HepG2 (cell line): ENCODE measurements at regions not wholly inside any gene's neighbourhood (a gene's known extent, or its start where the extent isn't known, plus 50 kb on each side); places are given as distances from the start of the nearest gene placed in this dataset.

Experiments
- ATAC-seq: fragments of 200-7000 bp; cut with Tn5 transposase; 3 replicates; pipeline ENCODE4 v1.9.1; 2020; ENCODE audit warnings: mild to moderate bottlenecking, moderate library complexity
- BruUV-seq: library from RNA; stranded (reverse); fragments of 400-500 nt; replicated peaks from 2 replicates; lab custom pipeline; 2021; lab: Mats Ljungman, UMichigan
- CTCF ChIA-PET: fragments of 300-600 bp; formaldehyde crosslinking; extraction: SDS; loops from one replicate; lab custom pipeline; 2021; ENCODE audit warnings: low total read pairs, inconsistent platforms, low intra/inter-chr PET ratio; lab: Yijun Ruan, JAX
- POLR2A ChIA-PET: fragments of 350-600 bp; sonication (Branson Sonifier 250); formaldehyde crosslinking; loops from one replicate; lab custom pipeline; 2020; ENCODE audit warnings: antibody characterized with exemption, inconsistent platforms; lab: Yijun Ruan, JAX
- DNase-seq: peaks from one replicate; pipeline ENCODE4 v3.0.0-alpha.2; 2015; ENCODE audit warnings: low spot score
- FAIRE-seq: peaks from 3 replicates; lab custom pipeline; 2011; peaks lifted over from hg19 to GRCh38; lab: Jason Lieb, UNC
- H2AFZ ChIP-seq: one replicate; pipeline ENCODE4 v1.6.1; 2011; ENCODE audit warnings: low read length, inconsistent platforms
- H3K27ac ChIP-seq: fragments of 300-600 bp; 3 replicates; pipeline ENCODE4 v1.8.0; 2011; ENCODE audit warnings: mixed run types, mild to moderate bottlenecking, mixed read lengths, low read length, inconsistent platforms; ENCODE audit not compliant: insufficient read depth; ENCODE audit errors: extremely low read length
- H3K27me3 ChIP-seq, 2 experiments: fragments of 200-600 bp in 1 of 2; 2 replicates in 1 of 2; 3 replicates in 1 of 2; pipeline versions ENCODE4 v1.6.0 to v1.8.0; 2011; ENCODE audit warnings: low read length in 2 of 2, mild to moderate bottlenecking in 2 of 2, moderate library complexity in 2 of 2, inconsistent platforms in 1 of 2; ENCODE audit not compliant: insufficient read depth in 2 of 2, control insufficient read depth in 1 of 2
- H3K36me3 ChIP-seq, 2 experiments: fragments of 200-600 bp in 1 of 2; replicated peaks in 1 of 2; 2 replicates in 1 of 2; 3 replicates in 1 of 2; pipeline versions ENCODE4 v1.5.1 to v1.8.0; 2011; ENCODE audit warnings: low read length in 2 of 2, inconsistent platforms in 1 of 2; ENCODE audit not compliant: insufficient read depth in 2 of 2, control insufficient read depth in 1 of 2
- H3K4me1 ChIP-seq: 2 replicates; pipeline ENCODE4 v1.5.1; 2012; ENCODE audit warnings: low read length, inconsistent platforms; ENCODE audit not compliant: insufficient read depth
- H3K4me2 ChIP-seq: 2 replicates; pipeline ENCODE4 v1.6.0; 2011; ENCODE audit warnings: low read depth, low read length, inconsistent platforms
- H3K4me3 ChIP-seq, 3 experiments: fragments of 200-600 bp in 1 of 3; sonication (generic), shearing (Covaris generic) in 1 of 3; replicated peaks in 1 of 3; 2 replicates each; pipeline ENCODE4 v1.5.1; 2011 to 2016; ENCODE audit warnings: low read length in 3 of 3, inconsistent platforms in 2 of 3, low read depth in 2 of 3, mild to moderate bottlenecking in 2 of 3, control low read depth in 1 of 3, mixed read lengths in 1 of 3; ENCODE audit not compliant: insufficient read depth in 1 of 3
- H3K79me2 ChIP-seq: one replicate; pipeline ENCODE4 v1.6.1; 2011; ENCODE audit warnings: low read length, inconsistent platforms; ENCODE audit not compliant: insufficient read depth
- H3K9ac ChIP-seq: 2 replicates; pipeline ENCODE4 v1.6.0; 2011; ENCODE audit warnings: mild to moderate bottlenecking, low read depth, low read length, inconsistent platforms; ENCODE audit not compliant: insufficient read depth
- H3K9me3 ChIP-seq: 2 replicates; pipeline ENCODE4 v1.5.1; 2012; ENCODE audit warnings: mild to moderate bottlenecking, low read length
- H4K20me1 ChIP-seq: 2 replicates; pipeline ENCODE4 v1.6.0; 2011; ENCODE audit warnings: inconsistent platforms, mild to moderate bottlenecking, low read length, moderate library complexity; ENCODE audit not compliant: insufficient read depth
- DNMT3B ChIP-seq: conservative IDR thresholded peaks from 2 replicates; pipeline ENCODE4 v1.6.1; 2016; ENCODE audit warnings: missing biosample characterization, control low read depth
- DRAP1 ChIP-seq: IDR thresholded peaks from 2 replicates; pipeline ENCODE4 v1.6.1; 2016; ENCODE audit warnings: missing genetic modification reagents, missing compliant biosample characterization
- ERF ChIP-seq: IDR thresholded peaks from 2 replicates; pipeline ENCODE4 v1.6.1; 2018; ENCODE audit warnings: missing biosample characterization, missing genetic modification reagents
- ETV6 ChIP-seq: sonication (generic); formaldehyde crosslinking; conservative IDR thresholded peaks from 2 replicates; pipeline ENCODE4 v1.4.0; 2020; ENCODE audit warnings: missing genetic modification reagents
- HES4 ChIP-seq: sonication (generic); formaldehyde crosslinking; IDR thresholded peaks from 2 replicates; pipeline ENCODE4 v1.9.0; 2021; ENCODE audit warnings: mild to moderate bottlenecking, missing genetic modification reagents, borderline replicate concordance
- NONO ChIP-seq, 2 experiments: fragments of 450-650 bp in 1 of 2; sonication (generic) in 1 of 2; formaldehyde crosslinking in 1 of 2; IDR thresholded peaks in 1 of 2; conservative IDR thresholded peaks in 1 of 2; 2 replicates each; pipeline versions ENCODE4 v1.6.1 to v1.8.0; 2017 to 2022; ENCODE audit warnings: mild to moderate bottlenecking in 1 of 2, missing genetic modification reagents in 1 of 2, moderate library complexity in 1 of 2
- NR2F2 ChIP-seq: IDR thresholded peaks from 2 replicates; pipeline ENCODE4 v1.6.1; 2012; ENCODE audit warnings: low read depth, inconsistent platforms, borderline replicate concordance
- PHF8 ChIP-seq: sonication (generic); formaldehyde crosslinking; IDR thresholded peaks from 2 replicates; pipeline ENCODE4 v1.5.0; 2020; ENCODE audit warnings: missing genetic modification reagents
- POLR2G ChIP-seq: fragments of 200-400 bp; formaldehyde crosslinking; IDR thresholded peaks from 2 replicates; pipeline ENCODE4 v1.6.1; 2018; ENCODE audit warnings: mild to moderate bottlenecking, low read depth, low read length, moderate library complexity
- TCF7 ChIP-seq: sonication (generic); IDR thresholded peaks from 2 replicates; pipeline ENCODE4 v1.6.1; 2016; ENCODE audit warnings: antibody characterized with exemption, low read depth
- YEATS4 ChIP-seq: sonication (generic); formaldehyde crosslinking; IDR thresholded peaks from 2 replicates; pipeline ENCODE4 v1.4.0; 2020; ENCODE audit warnings: missing genetic modification reagents, borderline replicate concordance
- ZNF562 ChIP-seq: sonication (generic); formaldehyde crosslinking; IDR thresholded peaks from 2 replicates; pipeline ENCODE4 v1.8.0; 2022; ENCODE audit warnings: missing genetic modification reagents, borderline replicate concordance
- WGBS: methylation state at CpG from one replicate; pipeline ENCODE4 v1.1.6; 2017; ENCODE audit warnings: low lambda C conversion rate; 5-methylcytosine and 5-hydroxymethylcytosine counted together
- in situ Hi-C: cut with HindIII; loops from 2 replicates; pipeline ENCODE4 v1.10.0; 2017; ENCODE audit warnings: low pct_unique_long_range_greater_than_20kb; ENCODE audit not compliant: extremely low pct_ligation_motif_present
- intact Hi-C: fragments of 100-400 bp; cut with micrococcal nuclease; formaldehyde crosslinking; loops from one replicate; pipeline ENCODE4 v1.10.0; 2022; ENCODE audit not compliant: unreplicated experiment

- TF ChIP-seq DRAP1 (CRISPR knock-in tag): no peak
- H3K27ac ChIP-seq: no peak overlapping the region
- DNase-seq (no peak), ATAC-seq (no peak), FAIRE-seq (no peak)
- H3K4me1 ChIP-seq: no peaks in the 10 kb centered on the region
- intact Hi-C loops (no loop called here), in situ Hi-C loops (no loop called here)
- no peaks in the 10 kb centered on the region for H3K79me2 ChIP-seq
- H3K27me3 ChIP-seq: no peaks in the 10 kb centered on the region
- CTCF ChIA-PET: no interaction called here
- no peak overlapping the region for H3K9ac ChIP-seq
- H4K20me1 ChIP-seq: no peaks in the 10 kb centered on the region
- no peak overlapping the region for H3K4me3 ChIP-seq
- H3K4me2 ChIP-seq: no peak overlapping the region
- POLR2A ChIA-PET: no interaction called here
- no peaks in the 10 kb centered on the region for H3K36me3 ChIP-seq
- no peaks in the 10 kb centered on the region; the same call in none of the 2 replicates for H3K9me3 ChIP-seq
- H2AFZ ChIP-seq: no peak overlapping the region
- no TSS peak for BruUV-seq
These were observed 93.4 kb upstream of the SLITRK1 start for GRCh38 chr13:83975655-83976165.

- Histone ChIP-seq H3K36me3 (no peaks in the 10 kb centered on the region), H3K9me3 (no peaks in the 10 kb centered on the region; the same call in 1 of the 2 replicates), H4K20me1 (no peaks in the 10 kb centered on the region), H3K27me3 (no peaks in the 10 kb centered on the region), H3K27ac (no peak overlapping the region), H3K9ac (no peak overlapping the region), H3K4me1 (no peaks in the 10 kb centered on the region), H3K79me2 (no peaks in the 10 kb centered on the region), H2AFZ (no peak overlapping the region), H3K4me2 (no peak overlapping the region), H3K4me3 (no peak overlapping the region)
- ChIA-PET CTCF (no interaction called here), POLR2A (no interaction called here)
- no TSS peak for BruUV-seq
- TF ChIP-seq ERF (CRISPR knock-in tag) (no peak), POLR2G (no peak), DNMT3B (CRISPR knock-in tag) (no peak), HES4 (CRISPR knock-in tag) (no peak), TCF7 (no peak), YEATS4 (CRISPR knock-in tag) (no peak), PHF8 (CRISPR knock-in tag) (no peak), ETV6 (CRISPR knock-in tag) (no peak), NR2F2 (no peak), NONO (IDR thresholded peaks at IDR 0.05) (no peak), NONO (CRISPR knock-in tag; conservative IDR thresholded peaks at IDR 0.05) (no peak), ZNF562 (CRISPR knock-in tag) (no peak)
- WGBS: 0% methylated on average over 1 of the region's 1 CpG
- no peak for FAIRE-seq
- no peak for DNase-seq
- no peak for ATAC-seq
- intact Hi-C loops (no loop called here), in situ Hi-C loops (no loop called here)
These were observed 76.3 kb upstream of the SLITRK1 start for GRCh38 chr13:83958531-83958930.
